ENCODE measurements at regions not wholly inside any gene's neighbourhood (a gene's known extent, or its start where the extent isn't known, plus 50 kb on each side); places are given as distances from the start of the nearest gene placed in this dataset.

DNA sequence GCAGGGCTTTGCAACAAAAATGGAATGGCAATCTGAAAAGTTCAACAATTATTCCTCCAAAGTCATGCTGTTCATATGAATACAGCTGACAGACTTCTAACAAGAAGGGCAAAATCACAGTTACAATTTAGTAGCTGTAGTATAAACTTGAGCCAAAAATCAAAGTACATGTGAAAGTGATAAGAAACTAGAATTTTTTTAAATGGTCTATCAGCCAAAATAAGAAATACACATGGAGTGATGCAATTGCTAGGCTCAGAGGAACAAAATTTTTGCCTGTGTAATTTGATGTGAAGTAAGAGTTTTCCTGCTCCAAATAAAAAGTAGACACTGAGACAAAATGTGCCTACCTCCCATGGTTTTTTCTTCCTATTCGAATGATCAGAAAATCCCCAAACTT, 167.7 kb upstream of the CDKN3 start:
- TF ChIP-seq, protein P1, sequence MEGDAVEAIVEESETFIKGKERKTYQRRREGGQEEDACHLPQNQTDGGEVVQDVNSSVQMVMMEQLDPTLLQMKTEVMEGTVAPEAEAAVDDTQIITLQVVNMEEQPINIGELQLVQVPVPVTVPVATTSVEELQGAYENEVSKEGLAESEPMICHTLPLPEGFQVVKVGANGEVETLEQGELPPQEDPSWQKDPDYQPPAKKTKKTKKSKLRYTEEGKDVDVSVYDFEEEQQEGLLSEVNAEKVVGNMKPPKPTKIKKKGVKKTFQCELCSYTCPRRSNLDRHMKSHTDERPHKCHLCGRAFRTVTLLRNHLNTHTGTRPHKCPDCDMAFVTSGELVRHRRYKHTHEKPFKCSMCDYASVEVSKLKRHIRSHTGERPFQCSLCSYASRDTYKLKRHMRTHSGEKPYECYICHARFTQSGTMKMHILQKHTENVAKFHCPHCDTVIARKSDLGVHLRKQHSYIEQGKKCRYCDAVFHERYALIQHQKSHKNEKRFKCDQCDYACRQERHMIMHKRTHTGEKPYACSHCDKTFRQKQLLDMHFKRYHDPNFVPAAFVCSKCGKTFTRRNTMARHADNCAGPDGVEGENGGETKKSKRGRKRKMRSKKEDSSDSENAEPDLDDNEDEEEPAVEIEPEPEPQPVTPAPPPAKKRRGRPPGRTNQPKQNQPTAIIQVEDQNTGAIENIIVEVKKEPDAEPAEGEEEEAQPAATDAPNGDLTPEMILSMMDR (conservative IDR thresholded peaks at IDR 0.05 in 1 of 2, IDR thresholded peaks at IDR 0.05 in 1 of 2; ENCODE audit: low read depth in 1 of 2, low read length in 2 of 2): no peak
- no peak for TF ChIP-seq EZH2 (IDR thresholded peaks at IDR 0.05; ENCODE audit: low read length, missing control alignments)
